ENCODE measurements at regions not wholly inside any gene's neighbourhood (a gene's known extent, or its start where the extent isn't known, plus 50 kb on each side); places are given as distances from the start of the nearest gene placed in this dataset.

GRCh38 chr10:30207485-30208052 lies 141.5 kb downstream of the MTPAP start:
- Histone ChIP-seq H3F3A (replicated peaks; ENCODE audit: low read depth) (no peaks in the 10 kb centered on the region), H3K27me3 (ENCODE audit: insufficient read depth) (no peaks in the 10 kb centered on the region), H3K9me2 (ENCODE audit: insufficient read depth) (no peaks in the 10 kb centered on the region), H3K79me2 (replicated peaks; ENCODE audit: insufficient read depth) (no peaks in the 10 kb centered on the region), H4K20me1 (replicated peaks; ENCODE audit: insufficient read depth) (no peaks in the 10 kb centered on the region), H3K36me3 (ENCODE audit: insufficient read depth) (peaks cover 5% of the 10 kb centered on the region; the same call in 1 of the 2 replicates), H3K4me1 (ENCODE audit: insufficient read depth) (no peaks in the 10 kb centered on the region), H3K4me3 (no peak overlapping the region), H3K27ac (ENCODE audit: low read depth) (no peak overlapping the region), H3K4me2 (no peak overlapping the region), H2AFZ (no peak overlapping the region)
- H3K36me3 Mint-ChIP-seq (ENCODE audit: low read depth) = no peaks in the 10 kb centered on the region
- no peak overlapping the region for H3K4me3 Mint-ChIP-seq
- peaks cover 9% of the 10 kb centered on the region; the same call in 2 of the 3 replicates for H3K9me3 Mint-ChIP-seq
- H3K27me3 Mint-ChIP-seq (ENCODE audit: insufficient read depth, low read depth, poor library complexity) = no peaks in the 10 kb centered on the region
- DNase-seq (ENCODE audit: low spot score) = peak; percentile 12
- peak; percentile 26; the same call in 2 of the 3 replicates for ATAC-seq
- H3K27ac Mint-ChIP-seq = no peak overlapping the region
- no peaks in the 10 kb centered on the region for H3K4me1 Mint-ChIP-seq
- TF ChIP-seq CTCF (conservative IDR thresholded peaks at IDR 0.05; ENCODE audit: low read depth in 2 of 2) (no peak), POLR2AphosphoS5 (IDR thresholded peaks at IDR 0.05; ENCODE audit: low read depth) (no peak), REST (IDR thresholded peaks at IDR 0.05; ENCODE audit: unreplicated experiment) (no peak), NANOG (IDR thresholded peaks at IDR 0.05; ENCODE audit: borderline replicate concordance) (no peak), ZNF462 (CRISPR knock-in tag; IDR thresholded peaks at IDR 0.05) (no peak), STAT1 (IDR thresholded peaks at IDR 0.05; ENCODE audit: unreplicated experiment) (no peak)

Data from GM23338 (cell line).